ENCODE measurements at regions not wholly inside any gene's neighbourhood (a gene's known extent, or its start where the extent isn't known, plus 50 kb on each side); places are given as distances from the start of the nearest gene placed in this dataset.

DNA sequence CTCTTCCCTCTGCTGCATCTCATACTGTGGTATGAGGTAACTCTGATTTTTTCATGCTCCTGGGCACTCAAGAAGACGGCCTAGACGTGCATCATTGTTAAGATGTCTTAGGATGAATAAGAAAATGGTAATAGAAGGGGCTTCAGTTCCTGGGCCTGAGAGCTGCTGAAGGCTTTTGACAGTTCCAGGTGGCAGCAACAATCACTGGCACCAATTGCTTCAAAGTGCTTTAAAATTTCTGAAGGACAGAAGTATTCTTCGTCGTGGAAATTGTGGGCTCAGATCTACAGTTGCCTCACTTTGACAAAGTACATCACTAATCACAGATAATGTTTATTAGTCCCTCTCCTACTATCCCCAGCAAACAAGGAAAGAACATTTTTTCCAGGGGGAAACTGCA is 536.6 kb upstream of the CAMK1G start:
- no peak for FAIRE-seq

GRCh38 chr1:209048941-209049669 is 534.4 kb upstream of the CAMK1G start:
- no peak for FAIRE-seq

DNA sequence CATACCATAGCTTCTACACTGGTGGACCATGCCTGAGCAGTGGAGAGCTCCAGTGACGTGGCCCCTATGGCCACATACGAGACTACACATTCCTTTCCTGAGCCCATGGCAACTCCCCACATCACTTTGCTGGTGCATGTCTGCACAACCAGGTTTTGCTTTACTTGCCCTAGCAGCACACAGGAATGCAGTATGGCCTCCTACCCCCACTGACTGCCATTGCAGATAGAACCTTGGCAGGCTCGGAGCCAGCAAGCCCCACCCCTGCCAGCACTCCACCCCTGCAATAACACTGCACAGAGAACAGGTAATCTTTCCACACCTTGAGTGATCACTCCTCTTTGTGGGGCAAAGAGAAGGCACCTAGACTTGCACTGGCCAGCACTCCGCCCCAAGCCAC is 531.9 kb upstream of the CAMK1G start:
- no peak for FAIRE-seq

GRCh38 chr1:209053587-209053986 is 529.9 kb upstream of the CAMK1G start:
- no peak for FAIRE-seq

- FAIRE-seq = no peak
Observed at GRCh38 chr1:209057083-209057482, 526.4 kb upstream of the CAMK1G start.

DNA sequence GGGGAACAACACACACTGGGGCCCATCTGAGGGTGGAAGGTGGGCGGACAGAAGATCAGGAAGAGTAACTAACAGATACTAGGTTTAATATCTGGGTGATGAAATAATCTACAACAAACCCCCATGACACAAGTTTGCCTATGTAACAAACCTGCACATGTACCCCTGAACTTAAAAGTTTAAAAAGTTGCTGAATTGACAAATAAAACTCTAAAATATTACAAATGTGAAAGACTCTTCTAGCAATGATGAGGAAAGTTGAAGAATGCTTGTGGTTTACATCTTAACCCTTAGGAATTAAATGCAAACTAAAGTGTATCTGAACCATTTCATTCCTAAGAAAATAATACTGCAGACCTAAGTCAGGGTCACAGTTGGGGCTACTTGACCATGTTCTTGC is 525.6 kb upstream of the CAMK1G start:
- FAIRE-seq = no peak

- FAIRE-seq = no peak
Observed at GRCh38 chr1:209059376-209059775, 524.1 kb upstream of the CAMK1G start.

DNA sequence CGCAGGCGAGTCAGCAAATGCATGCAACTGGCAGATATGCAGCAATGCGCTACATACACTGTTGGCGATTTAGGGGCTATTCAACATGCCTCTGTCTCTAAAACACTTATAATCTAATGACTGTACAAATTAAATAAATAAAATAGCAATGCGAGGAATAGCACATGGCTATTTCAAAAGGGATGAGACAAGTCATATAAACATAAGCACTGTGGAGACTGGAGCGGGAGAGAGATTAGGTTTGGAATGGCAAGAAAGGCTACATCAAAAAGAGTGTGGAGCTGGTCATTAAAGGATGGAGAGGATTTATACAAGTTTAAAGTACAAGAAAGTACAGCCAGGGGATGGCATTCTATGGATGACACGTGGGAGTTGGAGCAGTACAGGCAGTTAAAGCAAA is 523.5 kb upstream of the CAMK1G start:
- no peak for FAIRE-seq

- FAIRE-seq = no peak
Observed at GRCh38 chr1:209062081-209062620, 521.4 kb upstream of the CAMK1G start.

DNA sequence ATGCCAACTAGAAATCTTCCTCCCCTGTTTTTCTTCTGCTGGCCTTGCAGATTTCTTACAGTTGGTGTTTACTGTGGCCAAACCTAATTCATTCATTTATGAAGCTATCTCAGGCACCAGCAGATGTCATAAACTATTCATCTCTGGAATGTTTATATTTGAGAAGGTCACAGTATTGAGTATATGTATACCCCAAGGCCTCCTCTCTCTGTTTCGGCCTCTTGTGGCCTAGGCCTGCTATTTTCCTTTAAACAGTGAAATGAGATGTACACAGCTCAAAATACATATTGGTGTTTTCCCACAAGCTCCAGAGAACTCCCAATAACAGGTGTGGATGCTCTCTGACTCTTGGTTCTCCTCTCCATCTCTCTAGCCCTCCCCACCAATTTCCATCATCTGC is 520.7 kb upstream of the CAMK1G start:
- no peak for FAIRE-seq

- FAIRE-seq = no peak
Observed at GRCh38 chr1:209063767-209064659, 519.5 kb upstream of the CAMK1G start.

DNA sequence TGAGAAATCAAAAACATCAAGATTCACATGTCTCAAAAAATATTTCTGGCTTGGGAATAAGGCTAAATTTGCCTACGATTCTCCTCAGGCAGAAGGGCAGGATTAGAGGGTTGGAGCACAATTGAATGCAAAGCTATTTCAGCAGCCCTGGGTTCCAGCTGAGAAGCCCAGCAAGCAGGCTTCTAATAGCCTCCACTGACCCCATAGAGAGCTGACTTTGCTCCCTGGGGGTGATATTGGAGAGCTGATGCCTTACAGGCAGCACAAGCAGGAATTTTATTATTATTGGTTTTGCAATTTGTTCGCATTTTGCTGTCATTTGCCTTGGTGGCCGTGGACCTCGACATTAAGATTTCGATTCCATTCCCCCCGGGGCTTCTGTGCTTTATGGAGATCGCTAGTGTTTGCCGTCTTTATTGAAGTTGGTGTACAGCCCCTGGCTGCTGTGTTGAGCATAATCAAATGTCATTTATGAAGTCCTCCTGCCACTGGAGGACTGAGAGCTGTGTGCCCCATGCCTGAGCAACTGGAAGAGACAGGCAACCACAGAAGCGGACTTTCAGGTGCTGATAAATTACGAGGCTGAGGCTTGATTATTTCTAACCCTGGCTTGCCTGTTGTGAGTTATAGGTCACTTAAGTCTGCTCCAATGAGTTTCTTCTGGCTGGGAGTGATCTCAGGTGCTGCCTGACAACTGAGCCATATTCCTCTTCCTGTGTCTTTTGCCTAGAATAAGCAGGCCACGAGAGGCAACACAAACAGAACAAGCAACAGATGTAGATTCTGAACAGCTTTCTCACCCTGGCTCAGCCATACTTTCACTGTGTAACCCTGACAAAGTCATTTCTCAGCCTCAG is 518.4 kb upstream of the CAMK1G start:
- no peak for FAIRE-seq

DNA sequence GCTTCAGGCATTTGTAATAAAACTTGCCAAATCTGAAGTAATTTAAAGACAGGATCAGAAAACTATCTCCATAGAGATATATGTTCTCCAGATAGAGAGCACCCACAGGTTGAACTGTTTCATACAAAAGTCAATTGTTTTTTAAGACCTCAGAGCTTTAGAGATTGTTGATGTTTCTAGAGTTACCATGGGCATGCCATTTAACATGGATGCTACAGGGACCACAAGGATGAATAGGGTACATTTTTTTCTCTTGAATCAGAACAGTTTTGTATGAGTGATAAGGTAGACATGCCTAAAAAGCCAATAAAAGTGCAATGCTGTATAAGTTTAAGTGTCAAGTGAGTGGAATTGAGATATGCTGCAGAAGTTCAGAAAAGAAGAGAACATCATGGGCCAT is 511.0 kb upstream of the CAMK1G start:
- no peak for FAIRE-seq

- FAIRE-seq = no peak
Observed at GRCh38 chr1:209073879-209074278, 509.6 kb upstream of the CAMK1G start.

DNA sequence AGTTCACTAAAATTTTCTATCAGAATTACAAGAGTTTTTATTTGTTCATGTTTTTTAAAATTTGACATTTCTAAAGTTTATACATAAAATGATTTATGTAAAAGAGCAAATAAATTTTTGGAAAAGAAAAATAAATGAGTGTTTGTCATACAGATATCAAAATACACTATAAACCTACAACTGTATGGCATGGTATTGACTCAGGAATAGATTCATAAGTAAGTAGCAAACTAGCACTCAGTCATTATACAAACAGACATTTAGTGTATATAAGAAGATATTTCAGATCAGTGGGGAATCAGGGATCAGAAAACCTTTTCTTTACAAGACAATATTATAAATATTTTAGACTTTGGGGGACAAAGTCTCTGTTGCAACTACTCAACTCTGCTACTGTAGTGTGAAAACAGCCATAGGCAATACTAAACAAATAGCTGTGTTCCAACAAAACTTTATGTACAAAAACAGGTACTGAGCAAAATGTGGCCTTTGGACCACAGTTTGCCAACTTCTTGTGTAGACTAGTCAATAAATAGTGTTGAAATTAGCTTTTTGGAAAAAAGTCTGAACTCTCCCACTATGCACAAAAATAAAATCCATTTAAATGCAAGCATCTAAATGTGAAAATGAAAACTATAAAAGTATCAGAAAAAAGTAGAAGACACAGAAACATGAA is 508.8 kb upstream of the CAMK1G start:
- no peak for FAIRE-seq

DNA sequence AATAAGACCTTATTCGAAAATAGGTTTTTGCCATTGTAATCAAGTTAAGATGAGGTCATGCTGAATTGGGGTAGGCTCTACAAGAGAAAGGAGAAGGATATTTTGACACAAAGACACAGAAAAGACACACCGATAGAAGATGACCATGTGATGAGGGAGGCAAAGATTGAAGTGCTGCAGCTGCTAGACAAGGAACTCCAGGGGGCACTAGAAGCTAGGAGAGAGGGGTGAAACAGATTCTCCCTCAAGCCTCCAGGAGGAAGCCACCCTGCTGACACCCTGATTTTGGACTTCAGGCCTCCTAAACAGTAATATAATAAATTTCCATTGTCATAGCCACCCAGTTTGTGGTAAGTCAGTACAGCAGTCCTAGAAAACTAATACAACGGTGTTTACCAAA is 506.8 kb upstream of the CAMK1G start:
- no peak for FAIRE-seq

- no peak for FAIRE-seq
Observed at GRCh38 chr1:209080170-209080781, 503.2 kb upstream of the CAMK1G start.

DNA sequence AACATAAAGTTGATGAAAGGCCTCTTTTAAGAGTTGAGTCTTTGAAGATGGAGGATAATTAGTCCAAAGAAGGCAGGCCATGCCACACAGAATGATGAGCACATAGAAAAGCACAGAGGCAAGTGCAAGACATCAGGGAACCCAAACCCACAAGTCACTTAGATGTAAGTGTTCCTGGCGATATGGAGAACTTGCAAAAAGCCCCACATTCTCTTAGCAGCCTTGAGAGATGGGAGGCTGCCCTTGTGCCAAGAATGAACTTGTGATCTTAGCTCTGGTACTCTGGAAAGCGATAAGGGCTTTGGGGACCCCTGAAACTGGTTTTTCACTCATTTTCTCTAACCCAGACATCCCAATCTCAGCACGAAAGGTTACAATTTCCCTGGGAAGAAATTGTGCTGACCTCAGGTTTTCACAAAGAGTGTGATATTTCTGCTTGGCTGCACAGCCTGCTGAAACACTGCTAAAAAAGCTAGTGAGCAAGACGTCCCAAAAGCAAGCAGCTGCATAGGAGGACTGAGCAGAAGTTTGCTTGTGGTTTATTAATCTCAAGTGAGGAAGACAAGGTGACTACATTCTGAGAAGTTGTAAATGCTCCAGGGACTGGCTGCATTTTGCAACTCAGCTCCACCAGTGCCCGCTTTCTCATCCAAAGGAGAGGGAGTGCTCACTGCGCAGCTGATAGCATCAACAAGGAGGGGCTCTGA is 496.9 kb upstream of the CAMK1G start:
- no peak for FAIRE-seq

GRCh38 chr1:209094384-209094783 is 489.1 kb upstream of the CAMK1G start:
- no peak for FAIRE-seq

DNA sequence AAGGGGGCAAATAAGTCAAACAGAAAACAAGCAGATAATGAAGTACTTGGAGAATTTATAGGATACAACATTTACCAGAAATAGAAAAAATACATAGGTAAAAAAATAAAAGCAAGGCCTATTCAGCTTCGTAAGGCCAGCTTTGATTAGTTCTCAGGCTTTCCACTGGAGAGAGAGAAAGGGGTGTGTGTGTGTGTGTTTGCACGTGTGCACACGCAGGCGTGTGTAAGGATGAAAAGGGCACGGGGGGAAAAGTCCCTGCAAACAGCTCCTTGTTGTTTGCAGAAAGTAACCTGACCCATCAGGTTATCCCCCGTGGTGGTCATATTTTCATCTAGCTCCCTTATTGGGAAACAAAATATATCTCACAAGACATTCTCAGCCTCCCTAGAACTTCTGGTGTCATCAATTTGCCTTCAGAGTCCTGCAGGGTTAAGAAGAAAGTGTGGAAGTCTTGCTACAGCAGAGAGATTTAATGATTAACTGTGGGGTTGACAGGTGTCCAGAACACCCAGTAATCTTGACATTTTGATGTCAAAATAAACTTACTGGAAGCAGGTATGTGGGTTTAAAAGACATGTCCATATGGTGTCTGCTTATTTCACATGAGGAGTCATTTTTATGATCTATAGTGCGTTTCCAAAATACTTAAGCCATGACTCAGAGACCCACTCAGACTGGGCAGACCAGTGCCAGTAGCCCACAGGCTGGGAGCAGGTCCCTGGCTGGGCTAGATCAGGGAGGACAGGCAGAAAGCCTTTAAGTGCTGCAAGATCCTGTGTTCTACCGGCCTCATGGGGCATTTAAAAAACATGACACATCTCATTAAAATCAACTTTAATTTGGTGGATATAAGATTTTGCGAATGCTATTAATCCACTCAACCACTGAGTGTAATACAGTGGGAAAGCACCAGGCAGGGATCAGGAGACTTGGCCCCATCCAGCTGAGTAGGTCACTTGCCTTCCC is 487.6 kb upstream of the CAMK1G start:
- no peak for FAIRE-seq
